LoVo (cell line): ENCODE measurements at regions not wholly inside any gene's neighbourhood (a gene's known extent, or its start where the extent isn't known, plus 50 kb on each side); places are given as distances from the start of the nearest gene placed in this dataset.

Source experiments
- DNase-seq: peaks from one replicate; pipeline ENCODE4 v3.0.0-alpha.2; 2016; ENCODE audit warnings: low spot score

DNA sequence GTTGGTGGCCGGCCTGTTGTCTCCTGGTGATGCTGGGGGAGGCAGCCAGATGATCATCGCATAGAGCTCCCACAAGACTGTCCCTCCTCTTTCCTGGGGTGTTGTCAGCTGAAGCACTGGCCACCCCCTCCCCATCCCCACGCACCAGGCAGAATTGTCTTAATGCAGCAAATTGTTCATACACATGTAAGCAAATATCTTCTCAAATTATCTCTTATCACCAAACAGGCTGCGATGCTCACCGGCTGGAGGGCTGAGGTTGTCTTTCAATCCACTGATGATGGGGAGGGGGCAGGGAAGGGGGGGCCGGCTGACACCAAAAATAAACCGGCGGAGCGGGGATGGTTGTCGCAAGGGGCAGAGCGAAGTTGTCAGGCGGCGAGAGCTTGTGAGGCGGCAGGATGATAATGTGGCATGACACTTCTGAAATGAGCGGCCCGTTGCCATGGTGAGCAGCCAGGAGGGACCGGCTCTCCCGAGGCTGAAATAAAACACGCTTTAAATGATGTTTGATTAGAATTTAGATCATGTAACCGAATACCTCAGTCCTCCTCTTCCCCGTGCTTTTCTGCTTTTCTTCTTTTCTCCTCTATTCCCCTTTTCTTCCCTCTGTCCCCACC, 59.8 kb downstream of the MRM1 start:
- no peak for DNase-seq

DNA sequence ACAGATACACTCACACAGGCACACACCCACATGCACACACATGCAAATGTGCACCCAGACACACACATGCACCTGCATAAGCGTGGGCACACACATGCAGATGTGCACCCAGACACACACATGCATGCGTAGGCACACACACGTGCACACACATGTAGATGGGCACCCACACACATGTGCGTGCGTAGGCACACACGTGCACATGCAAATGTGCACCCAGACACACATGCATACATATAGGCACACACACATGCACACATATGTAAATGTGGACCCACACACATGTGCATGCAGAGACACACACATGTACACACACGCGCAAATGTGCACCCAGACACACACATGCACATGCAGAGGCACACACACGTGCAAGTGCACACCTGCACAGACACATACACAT, 60.3 kb downstream of the MRM1 start:
- no peak for DNase-seq

DNA sequence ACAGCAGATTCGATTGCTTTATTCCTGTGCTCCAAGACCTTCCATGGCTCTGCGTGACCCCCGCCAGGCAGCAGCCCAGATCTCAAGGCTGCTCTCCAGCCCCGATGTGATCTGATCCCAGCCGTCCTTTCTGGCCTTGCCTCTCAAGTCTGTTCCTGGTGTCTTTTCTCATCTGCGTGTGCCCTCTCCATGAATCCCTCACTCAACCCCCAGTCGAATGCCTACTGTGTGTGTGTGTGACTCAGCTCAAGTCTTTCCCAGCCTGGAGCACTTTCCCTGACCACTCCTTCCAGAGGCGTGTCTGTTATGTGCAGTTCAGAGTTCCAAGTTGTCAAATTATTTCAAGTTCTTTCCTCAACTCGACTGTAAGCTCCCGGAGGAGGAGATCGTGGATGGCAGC, 64.0 kb downstream of the MRM1 start:
- no peak for DNase-seq

GRCh38 chr17:36667922-36668321, 66.5 kb downstream of the MRM1 start:
- DNase-seq: no peak

DNA sequence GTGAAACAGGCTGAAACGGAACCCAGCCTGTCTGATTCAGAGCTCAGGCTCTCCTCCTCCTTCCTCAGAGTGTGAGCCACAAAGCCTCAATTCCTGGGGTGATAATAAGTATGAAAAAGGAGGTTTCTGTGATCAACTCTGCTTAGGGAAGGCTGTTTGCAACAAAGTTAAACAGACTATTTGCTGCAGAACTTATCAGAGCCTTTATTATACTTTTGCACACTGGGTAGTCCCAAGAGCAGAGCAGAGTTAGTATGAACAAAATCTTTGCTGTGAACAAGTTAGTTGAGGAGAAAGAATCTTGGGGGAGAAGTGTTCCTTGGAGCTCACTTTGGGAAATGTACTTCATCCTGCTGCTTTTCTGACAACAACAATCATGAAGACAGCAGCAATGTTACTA, 67.4 kb downstream of the MRM1 start:
- no peak for DNase-seq

- no peak for DNase-seq
These were observed 69.8 kb downstream of the MRM1 start for GRCh38 chr17:36671144-36671543.

GRCh38 chr17:36672403-36672918, 71.1 kb downstream of the MRM1 start:
- DNase-seq: no peak

GRCh38 chr17:36673068-36673467, 71.7 kb downstream of the MRM1 start:
- no peak for DNase-seq

DNA sequence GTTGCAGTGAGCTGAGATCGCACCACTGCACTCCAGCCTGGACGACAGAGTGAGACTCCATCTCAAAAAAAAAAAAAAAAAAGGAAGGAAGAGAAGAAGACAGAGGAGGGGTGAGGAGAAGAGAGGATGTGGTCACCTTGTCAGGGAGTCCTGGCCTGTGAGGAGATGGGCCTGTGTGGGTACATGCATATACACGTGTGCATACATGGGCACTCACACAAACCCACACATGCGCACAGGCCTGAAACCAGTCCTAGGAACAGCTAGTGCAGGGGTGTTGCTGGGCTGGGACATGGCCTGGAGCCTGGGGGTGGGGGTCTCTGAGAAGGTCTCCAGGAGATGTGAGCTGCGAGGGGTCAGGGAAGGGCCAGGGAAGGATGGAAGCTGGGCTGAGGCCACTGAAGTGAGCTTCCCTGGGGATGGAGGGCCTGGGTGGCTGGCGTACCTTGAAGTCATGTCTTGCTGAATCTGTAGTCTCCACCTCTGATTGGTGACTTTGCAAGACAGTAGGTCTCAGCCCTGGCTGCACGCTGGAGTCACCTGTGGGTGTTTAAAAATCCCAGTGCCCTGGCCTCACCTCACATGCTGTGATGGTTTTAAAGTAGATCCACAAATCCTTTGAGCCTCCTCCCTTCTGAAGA, 72.4 kb downstream of the MRM1 start:
- DNase-seq: no peak

- no peak for DNase-seq
These were observed 72.9 kb downstream of the MRM1 start for GRCh38 chr17:36674278-36674650.

- no peak for DNase-seq
These were observed 73.9 kb downstream of the MRM1 start for GRCh38 chr17:36675250-36675649.

DNA sequence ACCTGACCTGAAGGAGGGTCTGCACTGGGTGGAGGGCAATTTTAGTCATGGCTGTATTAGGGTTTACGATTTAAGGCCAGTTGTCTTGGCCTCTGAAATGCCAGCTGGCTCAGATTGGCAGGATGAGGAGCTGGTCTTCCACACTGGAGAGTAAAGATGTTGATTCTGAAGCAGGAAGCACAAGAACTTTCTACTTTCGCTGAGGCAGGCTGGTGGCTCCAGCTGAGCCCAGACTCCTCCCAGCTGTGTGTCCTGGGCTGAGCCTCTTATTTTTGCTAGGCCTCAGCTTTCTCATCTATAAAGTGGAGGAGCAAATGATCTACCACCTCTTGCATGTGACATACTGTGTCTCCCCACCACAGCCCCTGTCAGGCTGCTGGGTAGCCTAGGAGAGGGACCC, 74.4 kb downstream of the MRM1 start:
- DNase-seq: no peak

DNA sequence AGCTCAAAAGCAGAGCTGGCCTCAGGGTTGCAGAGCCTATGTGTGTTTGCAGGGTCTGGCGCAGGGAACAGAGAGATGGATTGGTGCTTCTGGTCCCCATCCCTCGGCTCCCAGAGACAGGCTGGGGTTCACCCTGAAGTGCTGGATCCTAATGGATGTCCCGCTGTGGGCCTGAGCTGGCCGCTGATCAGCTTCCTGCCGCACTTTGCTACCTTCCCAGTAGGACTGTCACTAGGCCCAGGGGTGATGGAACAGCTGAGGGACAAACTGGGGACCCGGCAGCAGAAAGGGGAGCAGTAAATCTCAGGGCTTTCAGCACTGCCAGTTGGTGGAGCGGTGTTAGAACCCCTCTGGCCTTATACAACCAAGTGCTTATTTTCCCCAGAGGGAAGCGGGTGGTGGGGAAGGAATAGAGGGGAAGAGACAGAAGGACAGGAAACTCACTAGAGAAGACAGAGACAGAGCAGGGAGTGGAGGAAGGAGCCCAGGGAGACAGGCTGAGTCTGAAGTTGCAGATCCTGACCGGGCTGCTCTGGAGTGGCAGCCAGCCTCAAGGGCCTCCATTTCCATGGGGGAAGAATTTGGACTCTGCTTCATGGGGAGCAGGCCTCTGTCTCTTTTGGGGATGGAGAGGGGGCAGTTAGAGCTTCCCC, 78.6 kb downstream of the MRM1 start:
- DNase-seq: no peak

GRCh38 chr17:36680701-36681202, 79.4 kb downstream of the MRM1 start:
- no peak for DNase-seq

- no peak for DNase-seq
These were observed 81.4 kb downstream of the MRM1 start for GRCh38 chr17:36682773-36683172.

GRCh38 chr17:36683387-36683786, 82.0 kb downstream of the MRM1 start:
- no peak for DNase-seq

DNA sequence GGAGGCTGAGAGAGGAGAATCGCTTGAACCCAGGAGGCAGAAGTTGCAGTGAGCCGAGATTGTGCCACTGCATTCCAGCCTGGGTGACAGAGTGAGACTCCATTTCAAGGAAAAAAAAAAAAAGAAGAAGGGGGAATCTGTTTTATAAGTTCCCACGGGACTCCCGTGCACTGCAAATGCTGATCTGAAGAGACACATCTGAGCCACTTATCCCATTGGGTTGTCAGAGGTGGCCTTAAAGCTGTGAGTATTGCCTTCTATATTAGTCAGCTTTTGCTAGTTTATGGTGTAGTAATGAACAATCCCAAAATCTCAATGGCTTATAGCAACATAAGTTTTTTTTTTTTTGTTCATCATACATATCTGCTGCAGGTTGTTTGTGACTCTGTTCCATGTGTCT, 82.8 kb downstream of the MRM1 start:
- DNase-seq: no peak

DNA sequence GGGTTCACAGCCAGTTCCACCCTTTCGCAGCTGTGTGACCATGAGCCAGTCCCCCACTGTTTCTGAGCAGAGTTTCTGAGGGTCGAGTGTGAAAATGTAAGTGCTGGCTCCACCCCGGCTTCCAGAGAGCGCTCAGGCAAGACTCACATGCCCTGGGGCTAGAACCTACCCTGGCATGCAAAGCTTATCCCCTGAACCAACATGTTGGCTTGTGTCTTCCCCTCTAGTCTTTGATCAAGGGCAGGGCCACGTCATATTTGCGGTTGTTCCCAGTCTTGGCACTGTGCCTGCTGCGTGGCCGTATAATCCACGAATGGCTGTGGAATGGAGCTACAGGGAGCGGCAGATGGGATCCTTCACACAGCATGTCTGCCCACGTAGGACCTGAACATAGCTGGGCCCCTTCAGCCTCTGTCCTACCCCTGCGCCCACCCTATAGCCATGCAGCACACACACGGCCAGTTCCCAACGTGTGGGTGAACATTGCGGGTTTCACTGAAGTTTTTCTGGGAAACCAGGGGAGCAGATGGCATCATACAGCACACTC, 84.8 kb downstream of the MRM1 start:
- DNase-seq: peak; percentile 33

DNA sequence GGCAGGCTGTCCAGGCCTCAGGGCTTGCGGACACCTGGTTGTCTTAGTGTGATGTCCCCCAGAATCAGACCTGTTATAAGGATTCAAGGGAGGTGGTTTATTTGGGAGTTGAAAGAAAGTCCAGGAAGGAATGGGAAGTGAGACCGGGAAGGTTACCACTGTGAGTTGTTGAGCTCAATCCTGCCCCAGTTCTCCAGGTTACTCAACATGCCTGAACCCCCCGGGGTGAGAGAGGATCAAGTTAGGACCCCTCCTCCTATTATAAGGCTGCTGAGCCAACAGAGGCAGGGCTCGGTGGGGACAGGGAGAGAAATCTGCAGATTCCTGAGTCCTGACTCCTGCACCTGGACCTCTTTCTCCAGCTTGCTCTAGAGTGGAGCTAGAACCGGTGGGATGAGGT, 86.4 kb downstream of the MRM1 start:
- no peak for DNase-seq

GRCh38 chr17:36689089-36689667, 87.8 kb downstream of the MRM1 start:
- no peak for DNase-seq

DNA sequence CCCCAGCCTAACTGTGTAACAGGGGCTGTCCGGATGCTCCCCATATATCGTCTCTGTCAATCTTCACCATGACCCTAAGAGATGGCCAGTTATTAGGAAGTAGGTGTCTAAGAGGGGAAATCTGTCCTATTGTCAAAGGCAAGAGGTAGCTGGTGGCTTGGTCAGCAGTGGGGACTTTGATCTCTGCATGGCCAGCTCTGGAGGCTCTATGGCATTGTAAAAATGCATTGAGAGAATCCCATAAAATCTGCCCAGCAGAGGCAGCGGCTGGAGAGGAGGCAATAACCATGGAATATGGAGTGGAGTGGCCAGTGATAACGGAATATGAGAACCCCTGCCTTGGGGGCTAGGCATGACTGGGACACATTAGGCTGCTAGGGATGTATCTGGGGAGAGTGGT, 88.8 kb downstream of the MRM1 start:
- DNase-seq: no peak

- DNase-seq: no peak
These were observed 90.2 kb downstream of the MRM1 start for GRCh38 chr17:36691606-36692005.

- no peak for DNase-seq
These were observed 93.7 kb downstream of the MRM1 start for GRCh38 chr17:36695082-36695481.
